CD4-positive, alpha-beta T cell treated with Interleukin-2 at 100 ng/mL for 4 hours (primary cell): ENCODE measurements at regions not wholly inside any gene's neighbourhood (a gene's known extent, or its start where the extent isn't known, plus 50 kb on each side); places are given as distances from the start of the nearest gene placed in this dataset.
"Not testable (repeated sequence)": the region's sequence is repeated elsewhere in the genome, so short reads cannot be mapped to it uniquely, and the experiment has no call there.

Source experiments
- DNase-seq: peaks from one replicate; pipeline ENCODE4 v3.0.0-alpha.2; 2020; ENCODE audit warnings: low spot score

DNA sequence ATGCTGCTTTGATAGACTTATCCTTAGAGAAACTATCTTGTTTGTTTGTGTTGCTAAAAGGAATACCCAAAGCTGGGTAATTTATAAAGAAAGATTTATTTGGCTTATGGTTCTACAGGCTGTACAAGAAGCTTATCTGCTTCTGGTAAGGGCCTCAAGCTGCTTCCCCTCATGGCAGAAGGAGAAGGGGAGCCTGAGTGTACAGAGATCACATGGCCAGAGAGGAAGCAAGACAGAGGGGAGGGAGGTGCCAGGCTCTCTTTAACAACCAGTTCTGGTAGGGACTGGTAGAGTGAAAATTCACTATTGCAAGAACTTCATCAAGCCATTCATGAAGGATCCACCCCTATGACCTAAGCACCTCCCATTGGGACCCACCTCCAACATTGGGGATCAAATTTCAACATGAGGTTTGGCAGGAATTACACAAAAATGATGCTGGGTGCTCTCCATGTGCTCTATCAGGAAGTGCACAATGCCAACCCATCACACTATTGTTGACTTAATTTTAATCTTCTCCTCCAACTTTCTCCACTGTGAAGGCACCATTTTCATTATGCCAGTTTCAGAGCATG is 115.1 kb upstream of the SHB start:
- no peak for DNase-seq

DNA sequence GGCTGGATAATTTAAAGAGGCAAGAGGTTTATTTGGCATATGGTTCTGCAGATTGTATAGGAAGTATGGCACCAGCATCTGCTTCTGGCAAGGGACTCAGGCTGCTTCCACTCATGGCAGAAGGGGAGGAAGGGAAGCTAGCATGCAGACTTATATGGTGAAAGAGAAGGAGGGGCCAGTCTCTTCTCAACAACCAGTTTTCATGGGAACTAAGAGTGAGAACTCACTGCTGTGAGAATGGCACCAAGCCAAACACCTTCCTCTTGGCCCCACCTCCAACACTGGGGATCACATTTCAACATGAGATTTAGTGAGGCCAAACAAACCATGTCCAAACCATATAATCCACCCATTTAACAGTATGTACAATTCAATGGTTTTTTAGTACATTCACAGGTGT is 113.3 kb upstream of the SHB start:
- no peak for DNase-seq

DNA sequence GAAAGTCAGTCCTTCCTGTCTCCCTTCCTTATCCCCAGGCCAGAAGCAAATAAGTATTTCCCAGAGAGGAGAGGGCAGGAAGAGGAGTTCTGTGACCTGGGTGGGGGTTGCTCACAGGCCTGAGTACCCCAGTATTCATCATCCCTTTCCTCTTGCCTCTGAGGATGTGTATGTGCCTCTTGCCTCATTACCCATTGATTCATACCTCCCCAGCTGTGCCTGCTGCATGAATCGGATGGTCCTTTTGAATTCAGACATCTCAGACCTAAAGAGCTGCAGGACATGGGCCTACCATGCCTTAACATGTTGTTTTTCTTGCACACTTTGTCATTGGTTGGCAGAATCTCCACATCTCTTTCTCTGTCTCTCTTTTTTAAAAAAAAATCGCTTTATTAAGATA is 112.8 kb upstream of the SHB start:
- no peak for DNase-seq

DNA sequence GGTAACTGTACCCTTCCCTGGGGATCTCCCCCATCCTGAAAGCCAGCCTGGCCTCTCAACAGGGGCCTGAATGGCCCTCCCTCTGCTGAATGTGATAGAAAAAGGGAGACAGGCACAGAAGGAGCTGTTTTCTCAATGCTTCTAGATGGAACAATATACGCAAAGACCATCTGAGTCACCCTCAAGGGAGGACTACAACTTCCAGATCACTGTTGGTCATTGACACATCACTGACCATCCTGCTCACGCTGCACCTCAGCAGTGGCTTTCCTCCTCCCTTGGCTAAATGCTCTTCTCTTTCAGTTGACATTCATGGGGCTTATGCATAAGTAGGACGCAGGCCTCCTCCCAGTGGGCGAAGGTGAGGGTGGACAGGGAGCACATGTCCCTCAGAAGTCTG is 112.2 kb upstream of the SHB start:
- DNase-seq, result no peak

DNA sequence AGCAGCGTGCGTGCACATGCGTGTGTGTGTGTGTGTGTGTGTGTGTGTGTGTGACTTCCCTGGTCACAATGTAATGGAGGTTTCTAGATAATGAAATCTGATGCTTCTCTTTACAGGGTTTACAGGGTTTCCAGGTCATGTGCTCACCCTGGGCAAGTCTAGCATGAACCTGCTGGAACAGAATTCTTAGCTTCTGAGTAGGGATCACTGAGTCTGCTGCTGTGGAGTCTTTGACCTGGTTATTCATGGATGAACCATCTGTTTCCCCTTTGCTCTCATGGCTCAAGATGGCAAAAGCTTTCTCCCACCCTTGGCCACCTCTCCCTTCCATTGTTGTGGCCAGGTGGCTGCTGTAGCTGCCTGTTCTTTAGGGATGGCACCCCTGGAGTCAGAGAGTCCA is 111.6 kb upstream of the SHB start:
- no peak for DNase-seq

DNA sequence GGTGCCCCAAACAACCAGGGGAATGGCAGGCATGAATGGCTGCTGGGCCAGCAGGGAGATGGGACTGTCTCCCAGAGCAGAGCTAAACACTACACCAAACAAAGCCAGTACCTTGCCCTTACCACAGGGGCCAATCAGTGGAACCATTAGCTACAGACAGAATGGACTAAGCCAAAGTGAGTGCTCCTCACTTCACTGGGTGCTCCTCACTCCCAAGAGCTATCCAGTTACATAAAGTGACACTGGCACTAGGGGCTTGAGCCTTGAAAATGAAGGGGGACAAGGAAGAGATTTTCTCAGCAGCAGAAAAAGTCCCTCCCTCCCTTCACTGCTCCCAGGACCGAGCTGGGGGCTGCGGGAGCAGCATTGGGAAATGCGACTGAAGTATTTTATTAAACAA is 110.9 kb upstream of the SHB start:
- no peak for DNase-seq

DNA sequence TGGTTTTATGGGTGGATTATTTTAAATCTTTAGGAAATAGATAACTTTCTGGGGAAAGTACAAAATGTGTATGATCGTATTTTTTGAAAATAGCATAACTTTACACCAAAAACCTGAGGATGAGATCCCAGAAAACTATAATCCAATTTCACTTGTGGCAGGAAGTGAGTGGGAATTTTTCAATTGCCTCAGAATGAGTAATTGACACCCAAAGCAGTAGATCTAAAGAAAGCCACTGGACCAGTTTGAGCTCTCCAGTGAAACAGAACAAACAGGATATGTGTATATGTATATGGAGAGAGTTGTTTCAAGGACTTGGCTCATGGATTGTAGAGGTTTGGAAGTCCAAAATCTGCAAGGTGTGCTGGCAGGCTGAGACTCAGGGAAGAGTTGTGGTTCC is 109.2 kb upstream of the SHB start:
- no peak for DNase-seq

DNA sequence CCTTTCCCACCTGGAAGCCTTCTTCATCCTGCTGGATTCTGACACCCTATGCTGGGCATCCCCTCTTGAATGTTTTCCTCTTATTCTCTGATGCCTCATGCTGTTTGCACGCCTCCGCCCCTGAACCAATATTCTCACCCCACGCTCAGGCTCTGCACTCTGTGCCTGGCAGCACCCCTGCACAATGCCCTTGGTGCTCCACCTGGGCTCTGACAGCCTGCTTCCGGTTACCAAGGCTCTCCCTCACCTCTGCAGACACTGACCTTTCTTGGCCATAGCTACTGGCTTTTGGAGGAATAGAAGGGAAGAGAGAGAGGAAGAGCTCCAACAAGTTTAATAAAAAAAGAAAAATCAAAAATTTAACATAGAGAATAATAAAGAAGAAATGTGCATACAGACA is 108.7 kb upstream of the SHB start:
- DNase-seq, result no peak

DNA sequence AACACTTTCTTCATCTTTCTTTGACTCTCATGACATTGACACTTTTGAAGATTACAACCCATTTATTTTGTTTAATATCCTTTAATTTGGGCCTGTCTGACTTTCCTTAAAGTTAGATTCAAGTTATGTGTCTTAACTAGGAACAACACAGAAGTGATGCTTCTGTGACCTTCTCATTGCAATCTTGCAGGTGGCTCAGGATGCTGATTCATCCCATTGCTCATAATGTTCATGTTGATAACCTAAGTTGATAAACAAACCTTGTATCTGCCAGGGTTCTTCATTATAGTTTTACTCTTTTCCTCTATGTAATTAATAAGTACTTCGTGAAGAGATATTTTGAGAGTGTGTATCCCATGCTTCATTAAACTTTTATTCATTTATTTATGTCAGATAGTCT is 107.2 kb upstream of the SHB start:
- no peak for DNase-seq

DNA sequence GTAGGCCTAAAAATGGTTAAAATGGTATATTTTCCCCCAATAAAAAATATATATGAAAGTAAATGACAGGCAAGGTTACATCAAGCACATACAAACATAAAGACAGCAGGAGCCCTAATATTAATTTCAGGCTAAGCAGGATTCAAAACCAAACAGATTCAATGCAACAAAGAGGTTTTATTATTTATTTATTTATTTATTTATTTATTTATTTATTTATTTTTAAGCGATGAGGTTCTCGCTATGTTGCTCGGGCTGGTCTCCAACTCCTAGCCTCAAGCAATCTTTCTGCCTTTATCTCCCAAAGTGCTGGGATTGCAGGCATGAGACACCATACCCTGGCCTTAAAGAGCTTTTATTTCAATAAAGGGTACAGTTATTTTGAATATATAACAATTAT is 106.4 kb upstream of the SHB start:
- no peak for DNase-seq

DNA sequence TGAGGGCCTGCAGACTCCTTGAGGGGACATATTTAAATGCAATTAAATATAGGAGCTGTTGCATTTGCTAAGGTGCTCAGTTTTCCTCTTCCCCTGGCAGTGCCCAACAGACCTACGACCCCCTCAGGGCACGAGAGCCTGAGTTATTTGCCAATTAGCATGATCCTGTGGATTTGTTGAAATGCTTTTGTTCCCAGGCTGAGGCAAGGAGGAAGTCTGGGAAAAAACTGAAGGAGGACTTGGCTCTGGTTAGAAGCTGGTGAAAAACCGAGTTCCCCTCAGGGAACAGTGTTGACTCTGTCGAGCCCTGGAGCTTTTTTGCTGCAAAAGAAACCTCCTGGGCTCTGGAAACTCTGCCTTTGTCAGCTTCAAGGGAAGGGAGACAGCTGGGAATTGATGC is 103.6 kb upstream of the SHB start:
- DNase-seq, result no peak

DNA sequence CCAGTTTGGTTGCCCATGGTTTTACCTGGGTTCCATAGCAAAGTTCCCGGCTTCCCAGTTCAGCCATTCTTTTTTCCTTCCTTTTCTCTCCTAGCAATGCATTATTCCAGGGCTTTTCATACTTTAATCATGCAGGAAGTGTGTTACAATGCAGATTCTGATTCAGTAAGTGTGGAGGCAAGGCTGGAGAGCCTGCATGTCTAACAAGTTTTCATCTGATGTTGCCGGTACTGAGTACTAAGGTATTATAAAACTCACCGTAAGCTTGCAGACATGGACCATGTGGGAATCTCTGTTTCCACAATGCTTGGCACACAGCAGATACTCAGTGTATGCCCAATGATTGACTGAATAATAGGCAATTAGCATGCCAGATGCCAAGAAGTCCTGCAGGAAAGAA is 102.9 kb upstream of the SHB start:
- DNase-seq, result no peak

DNA sequence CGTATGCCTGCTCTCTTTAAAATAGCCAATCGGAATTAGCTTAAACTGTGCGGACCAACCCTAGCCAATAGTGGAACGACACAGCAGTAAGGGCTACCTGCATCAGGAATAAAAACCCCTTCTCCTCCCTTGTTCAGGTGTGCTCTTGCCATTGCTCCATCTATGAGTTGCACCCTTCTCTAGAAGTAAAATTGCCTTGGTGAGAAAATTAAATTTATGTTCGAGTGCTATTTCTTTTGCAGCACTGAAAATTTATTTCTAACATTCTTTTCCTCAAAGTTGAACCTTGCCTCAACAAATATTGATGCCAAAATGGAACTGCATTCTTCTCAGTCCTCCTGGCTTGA is 102.5 kb upstream of the SHB start:
- DNase-seq, result no peak

DNA sequence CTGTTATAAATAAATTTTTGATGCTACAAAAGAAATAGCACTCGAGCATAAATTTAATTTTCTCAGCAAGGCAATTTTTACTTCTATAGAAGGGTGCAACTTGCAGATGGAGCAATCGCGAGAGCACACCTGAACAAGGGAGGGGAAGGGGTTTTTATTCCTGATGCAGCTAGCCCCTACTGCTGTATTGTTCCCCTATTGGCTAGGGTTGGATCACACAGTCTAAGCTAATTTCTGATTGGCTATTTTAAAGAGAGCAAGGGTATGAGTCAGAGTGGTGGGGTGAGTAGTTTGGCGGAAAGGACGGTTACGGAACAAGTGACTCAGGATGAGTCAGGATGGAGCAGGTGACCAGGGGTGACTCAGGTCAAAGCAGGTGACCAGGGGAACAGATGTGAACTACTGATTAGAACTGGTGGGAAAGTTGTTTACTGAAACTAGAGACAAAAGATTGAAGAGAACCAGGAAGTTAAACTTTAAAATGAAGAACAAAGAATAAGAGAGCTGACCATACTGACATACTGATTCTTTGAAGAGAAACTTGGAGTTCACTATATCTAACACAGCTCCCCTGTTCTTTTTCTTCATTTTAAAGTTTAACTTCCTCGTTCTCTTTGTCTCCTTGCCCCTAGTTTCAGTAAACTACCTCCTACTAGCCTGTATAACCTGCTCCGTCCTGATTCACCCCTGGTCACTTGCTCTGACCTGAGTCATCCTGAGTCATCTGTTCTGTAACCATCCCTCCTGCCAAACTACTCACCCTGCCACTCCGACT is 101.9 kb upstream of the SHB start:
- DNase-seq, result not testable (repeated sequence)

DNA sequence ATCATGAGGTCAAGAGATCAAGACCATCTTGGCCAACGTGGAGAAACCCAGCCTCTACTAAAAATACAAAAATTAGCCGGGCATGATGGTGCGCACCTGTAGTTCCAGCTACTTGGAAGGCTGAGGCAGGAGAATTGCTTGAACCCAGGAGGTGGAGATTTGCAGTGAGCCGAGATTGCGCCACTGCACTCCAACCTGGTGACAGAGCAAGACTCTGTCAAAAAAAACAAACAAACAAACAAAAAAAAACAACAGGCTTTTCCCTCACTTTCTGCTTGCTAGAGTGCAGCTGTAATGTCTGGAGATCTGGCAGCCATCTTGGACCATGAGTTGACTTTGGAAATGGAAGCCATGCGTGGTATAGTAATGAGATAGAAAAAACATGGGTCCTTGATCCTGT is 101.1 kb upstream of the SHB start:
- DNase-seq, result not testable (repeated sequence)

DNA sequence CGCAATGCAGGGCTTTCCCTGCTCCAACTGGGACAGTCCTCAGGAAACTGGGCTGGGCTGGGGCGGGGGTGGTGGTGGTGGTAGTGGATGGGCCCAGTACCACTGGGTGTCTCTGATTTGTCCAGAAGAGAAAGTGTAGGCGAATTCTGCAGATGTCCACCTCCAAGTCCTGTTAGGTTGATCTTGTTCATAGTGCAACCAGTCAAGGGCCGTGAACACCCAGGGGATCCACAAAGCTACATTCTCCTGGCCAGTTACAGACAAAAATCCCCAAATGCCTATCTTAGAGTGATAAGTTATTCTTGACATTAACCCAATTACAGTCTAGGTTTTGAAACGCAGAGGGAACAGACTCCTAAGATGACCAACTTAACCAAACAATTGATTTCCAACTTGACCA is 97.5 kb upstream of the SHB start:
- no peak for DNase-seq

DNA sequence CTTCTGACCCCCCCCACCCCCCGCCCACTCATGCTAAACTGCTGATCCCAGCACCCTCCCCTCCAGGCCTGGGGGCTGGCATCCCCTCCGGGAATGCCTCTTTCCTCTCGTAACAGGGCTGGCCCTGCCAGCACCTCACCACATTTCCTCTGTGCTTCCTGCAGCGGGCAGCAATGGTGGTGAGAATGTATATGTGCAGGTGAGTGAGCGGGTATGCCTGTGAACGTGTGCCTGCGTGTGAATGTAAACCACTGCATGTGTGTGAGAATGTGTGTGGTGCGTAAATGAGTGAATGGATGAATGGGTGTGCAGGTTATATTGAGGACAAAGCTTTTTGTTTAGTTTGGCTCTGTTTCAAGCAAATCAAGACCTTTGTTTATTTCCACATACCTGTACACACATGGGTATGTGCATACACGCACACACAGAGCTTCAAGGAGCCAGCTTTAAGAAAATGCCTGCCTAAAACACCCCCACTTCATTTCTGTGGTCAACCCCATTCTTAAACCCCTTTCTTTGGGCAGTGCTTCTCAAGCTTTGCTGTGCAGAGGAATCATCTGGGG is 95.7 kb upstream of the SHB start:
- no peak for DNase-seq

DNA sequence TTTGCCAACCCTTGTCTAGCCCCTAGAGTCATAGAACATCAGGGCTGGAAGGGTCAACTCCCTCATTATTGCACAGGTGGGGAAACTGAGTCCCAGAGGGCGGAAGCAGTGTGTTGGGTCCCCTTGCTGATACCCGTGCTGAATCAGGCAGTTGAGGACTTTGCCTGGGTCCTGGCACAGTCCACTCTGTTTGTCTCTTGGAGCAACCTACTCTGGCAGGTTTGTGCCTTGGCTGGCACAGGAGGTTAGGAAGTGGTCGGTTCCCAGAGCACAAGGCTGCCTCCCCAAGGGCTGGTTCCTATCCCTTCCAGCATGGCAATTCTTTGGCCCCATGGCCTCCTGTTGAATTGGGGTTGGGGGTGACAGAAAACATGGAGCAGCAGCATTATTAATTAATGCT is 94.5 kb upstream of the SHB start:
- DNase-seq, result no peak

DNA sequence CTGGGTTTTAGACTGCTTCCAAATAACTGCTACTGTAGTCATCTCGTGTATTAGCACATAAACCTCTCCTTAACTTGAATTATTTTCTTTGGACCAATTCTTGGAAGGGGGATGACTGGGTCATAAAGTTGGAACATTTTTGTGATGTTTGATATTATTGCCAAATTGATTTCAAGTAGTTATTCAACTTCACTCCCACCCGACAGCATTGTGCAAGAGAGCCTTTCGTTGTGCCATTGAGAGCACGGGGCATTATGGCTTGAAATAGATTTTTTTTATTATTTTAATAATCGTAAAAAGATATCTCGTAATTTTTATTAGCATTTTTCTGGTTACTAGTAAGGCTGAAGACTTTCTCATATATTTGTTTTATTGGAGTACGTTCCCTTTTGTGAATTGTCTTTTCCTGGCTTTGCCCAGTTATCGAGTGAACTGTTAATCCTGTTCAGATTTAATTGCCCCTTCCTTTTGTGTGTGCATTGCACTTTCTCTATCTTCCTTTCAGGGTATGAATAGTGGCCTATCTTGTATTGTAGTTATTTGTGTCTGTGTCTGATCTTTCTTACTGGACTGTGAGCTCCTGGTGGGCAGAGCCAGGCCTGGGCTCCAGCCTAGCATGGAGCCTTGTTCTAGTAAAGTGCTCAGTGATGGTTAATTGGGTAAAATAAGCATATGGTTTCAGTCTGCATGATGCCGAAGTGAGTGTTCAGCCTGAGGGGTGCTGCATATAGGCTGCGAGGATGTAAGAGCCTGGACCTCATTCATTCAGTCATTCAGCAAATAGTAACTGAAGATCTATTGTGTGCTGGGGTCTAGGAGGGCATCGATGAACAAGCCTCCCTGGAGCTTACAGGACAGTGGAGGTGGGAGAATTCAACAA is 93.5 kb upstream of the SHB start:
- no peak for DNase-seq

DNA sequence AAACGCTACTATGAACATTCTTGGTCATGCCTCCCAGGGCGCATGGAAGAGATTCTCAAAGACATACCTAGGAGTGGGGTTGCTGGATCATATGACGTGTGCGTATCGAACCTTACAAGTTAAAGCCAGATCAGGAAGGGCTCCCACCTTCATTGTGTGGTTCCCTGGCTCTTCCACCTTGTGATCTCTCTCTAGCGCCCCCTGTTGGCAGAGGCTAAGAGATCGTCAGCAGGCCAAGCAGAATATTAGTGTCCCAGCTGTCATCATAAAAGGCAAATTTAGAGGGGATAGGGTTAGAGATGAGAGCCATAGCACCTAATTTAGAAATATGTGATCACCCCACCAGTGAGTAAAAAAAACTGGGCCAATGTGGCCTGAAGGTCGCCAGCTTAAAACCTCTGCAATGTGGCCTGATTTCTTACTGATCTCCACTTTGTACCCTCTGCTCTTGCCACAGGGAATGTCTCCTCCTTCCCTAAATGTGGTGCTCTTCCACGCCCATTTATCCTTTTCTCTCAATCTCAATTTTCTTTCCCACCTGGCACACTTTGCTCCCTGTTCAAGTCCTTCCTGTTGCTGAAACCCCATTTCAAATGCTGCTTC is 91.7 kb upstream of the SHB start:
- DNase-seq, result peak; percentile 43

DNA sequence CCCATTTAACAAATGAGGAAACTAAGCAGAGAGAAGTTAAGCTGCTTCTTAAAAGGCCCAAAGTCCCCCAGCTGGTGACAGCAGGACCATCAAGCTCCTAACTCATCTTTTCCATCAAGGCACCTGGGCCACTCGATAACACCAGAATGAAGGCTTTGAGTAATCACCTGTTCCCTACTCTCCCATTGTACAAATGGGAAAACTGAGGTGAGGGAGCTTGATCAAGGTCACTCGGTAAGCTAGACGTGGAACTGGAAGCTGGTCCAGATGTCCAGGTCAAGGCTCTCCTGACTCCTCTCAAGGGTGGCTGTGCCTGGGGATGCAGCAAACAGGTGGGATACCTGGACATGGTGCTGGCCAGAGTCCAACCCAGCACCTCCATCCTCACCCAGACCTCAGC is 90.6 kb upstream of the SHB start:
- no peak for DNase-seq

DNA sequence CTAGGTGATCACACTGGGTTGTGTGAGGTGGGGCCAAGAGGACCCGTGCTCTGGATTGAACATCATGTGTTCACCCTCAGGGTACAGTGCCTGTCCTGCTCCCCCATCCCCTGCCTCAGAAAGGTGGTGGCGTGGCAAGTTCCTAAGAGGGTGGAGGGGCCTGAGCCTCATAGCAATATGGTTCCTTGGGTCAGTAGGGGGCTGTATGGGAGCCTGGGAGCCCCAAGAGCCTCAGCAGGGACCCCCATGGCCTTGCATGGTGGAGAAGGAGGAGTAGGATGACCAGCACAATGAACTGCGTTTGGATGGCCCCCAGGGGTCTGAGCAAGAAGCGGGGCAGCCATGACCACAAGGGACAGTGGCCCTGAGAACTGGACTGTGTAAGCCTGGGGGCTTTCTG is 89.6 kb upstream of the SHB start:
- no peak for DNase-seq

DNA sequence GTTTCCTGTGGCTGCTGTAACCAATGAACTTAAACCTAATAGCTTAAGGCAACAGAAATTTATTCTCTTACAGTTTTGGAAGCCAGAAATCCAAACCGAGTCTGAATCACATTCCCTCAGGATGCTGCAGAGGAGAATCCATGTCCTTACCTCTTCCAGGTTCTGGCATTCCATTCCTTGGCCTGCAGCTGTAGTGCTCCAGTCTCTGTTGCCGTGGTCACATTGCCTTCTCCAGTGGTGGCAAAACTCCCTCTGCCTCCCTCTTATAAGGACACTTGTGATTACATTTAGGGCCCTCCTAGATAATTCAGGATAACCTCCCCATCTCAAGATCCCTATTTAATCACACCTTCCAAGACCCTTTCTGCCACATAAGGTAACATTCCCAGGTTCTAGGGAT is 88.7 kb upstream of the SHB start:
- no peak for DNase-seq
